Hematopoietic multipotent progenitor cell treated with erythropoietin and hydrocortisone succinate and interleukin-3 and kit ligand, for 17 days (in vitro differentiated cells): ENCODE measurements at regions not wholly inside any gene's neighbourhood (a gene's known extent, or its start where the extent isn't known, plus 50 kb on each side); places are given as distances from the start of the nearest gene placed in this dataset.

Experiments used
- DNase-seq: peaks from one replicate; pipeline ENCODE4 v3.0.0-alpha.2; 2015; ENCODE audit warnings: low spot score

GRCh38 chr2:160956243-160956802 is 203.9 kb upstream of the TANK start:
- no peak for DNase-seq

- no peak for DNase-seq
Measured at GRCh38 chr2:160963957-160964356, 196.3 kb upstream of the TANK start.

- DNase-seq = no peak
Measured at GRCh38 chr2:160967523-160967922, 192.7 kb upstream of the TANK start.

- DNase-seq = no peak
Measured at GRCh38 chr2:160968183-160968582, 192.0 kb upstream of the TANK start.

- no peak for DNase-seq
Measured at GRCh38 chr2:160970052-160970965, 189.9 kb upstream of the TANK start.

- no peak for DNase-seq
Measured at GRCh38 chr2:160973991-160974390, 186.2 kb upstream of the TANK start.

- DNase-seq = no peak
Measured at GRCh38 chr2:160974803-160975202, 185.4 kb upstream of the TANK start.

GRCh38 chr2:160976797-160977196 is 183.4 kb upstream of the TANK start:
- DNase-seq = no peak

GRCh38 chr2:160977376-160977775 is 182.9 kb upstream of the TANK start:
- DNase-seq = no peak

- DNase-seq = no peak
Measured at GRCh38 chr2:160977854-160978253, 182.4 kb upstream of the TANK start.

GRCh38 chr2:160984426-160985077 is 175.7 kb upstream of the TANK start:
- no peak for DNase-seq

GRCh38 chr2:160989778-160990177 is 170.4 kb upstream of the TANK start:
- no peak for DNase-seq

- DNase-seq = no peak
Measured at GRCh38 chr2:160993654-160994061, 166.6 kb upstream of the TANK start.

- peak; percentile 62 for DNase-seq
Measured at GRCh38 chr2:160994141-160995002, 165.9 kb upstream of the TANK start.

GRCh38 chr2:160996584-160996983 is 163.6 kb upstream of the TANK start:
- no peak for DNase-seq

- no peak for DNase-seq
Measured at GRCh38 chr2:161004379-161004778, 155.8 kb upstream of the TANK start.

- DNase-seq = no peak
Measured at GRCh38 chr2:161005170-161005569, 155.1 kb upstream of the TANK start.

GRCh38 chr2:161008311-161008710 is 151.9 kb upstream of the TANK start:
- no peak for DNase-seq

GRCh38 chr2:161010503-161011015 is 149.7 kb upstream of the TANK start:
- no peak for DNase-seq

- DNase-seq = no peak
Measured at GRCh38 chr2:161017780-161018470, 142.3 kb upstream of the TANK start.

GRCh38 chr2:161019311-161019710 is 140.9 kb upstream of the TANK start:
- no peak for DNase-seq
